Esophagus squamous epithelium (tissue), 5 donors: ENCODE measurements at regions not wholly inside any gene's neighbourhood (a gene's known extent, or its start where the extent isn't known, plus 50 kb on each side); places are given as distances from the start of the nearest gene placed in this dataset.
"Not testable (repeated sequence)": the region's sequence is repeated elsewhere in the genome, so short reads cannot be mapped to it uniquely, and the experiment has no call there.

ENCODE experiments used
- DNase-seq: peaks from one replicate; lab custom pipeline; 2025; lab: John Stamatoyannopoulos, UW
- H3K27ac ChIP-seq, 4 donors: fragments of 200-600 bp; sonication (generic); one replicate each; pipeline ENCODE4 v1.5.1; 2016 to 2019; ENCODE audit warnings: mild to moderate bottlenecking in 1 of 4
- H3K27me3 ChIP-seq, 4 donors: fragments of 200-600 bp; sonication (generic); 1 replicate in 3 of 4; 2 replicates in 1 of 4; pipeline versions ENCODE4 v1.5.1 to v1.6.0; 2017 to 2021; ENCODE audit warnings: antibody characterized with exemption in 1 of 4
- H3K36me3 ChIP-seq, 3 donors: fragments of 200-600 bp; sonication (generic); one replicate each; pipeline ENCODE4 v1.5.1; 2016 to 2019
- H3K4me1 ChIP-seq, 3 donors: fragments of 200-600 bp; sonication (generic); one replicate each; pipeline ENCODE4 v1.5.1; 2017 to 2019
- H3K4me3 ChIP-seq, 4 donors: fragments of 200-600 bp; sonication (generic); 1 replicate in 3 of 4; 2 replicates in 1 of 4; pipeline ENCODE4 v1.5.1; 2016 to 2019; ENCODE audit warnings: mild to moderate bottlenecking in 2 of 4, moderate library complexity in 1 of 4
- H3K9me3 ChIP-seq, 3 donors: fragments of 200-600 bp; sonication (generic); one replicate each; pipeline ENCODE4 v1.5.1; 2016 to 2019
- CTCF ChIP-seq, 6 experiments: fragments of 450-650 bp in 4 of 6; fragments of 200-600 bp in 2 of 6; sonication (generic) in 2 of 6; IDR thresholded peaks; one replicate each; pipeline ENCODE4 v1.5.1; 2016 to 2019; ENCODE audit warnings: antibody characterized with exemption in 6 of 6, mild to moderate bottlenecking in 4 of 6, moderate library complexity in 4 of 6
- POLR2A ChIP-seq, 4 donors: fragments of 450-650 bp; IDR thresholded peaks; one replicate each; pipeline ENCODE4 v1.6.1; 2017; ENCODE audit warnings: antibody characterized with exemption in 4 of 4, mild to moderate bottlenecking in 4 of 4, moderate library complexity in 3 of 4
- WGBS, 2 donors: methylation state at CpG; one replicate each; pipeline ENCODE4 v1.1.5; 2018; 5-methylcytosine and 5-hydroxymethylcytosine counted together
- intact Hi-C: fragments of 100-400 bp; cut with DNase I; formaldehyde crosslinking; loops from one replicate; pipeline ENCODE4 v1.15.0; 2022
- donor health status: DM: yes; HTN: yes; CAD: no.

DNA sequence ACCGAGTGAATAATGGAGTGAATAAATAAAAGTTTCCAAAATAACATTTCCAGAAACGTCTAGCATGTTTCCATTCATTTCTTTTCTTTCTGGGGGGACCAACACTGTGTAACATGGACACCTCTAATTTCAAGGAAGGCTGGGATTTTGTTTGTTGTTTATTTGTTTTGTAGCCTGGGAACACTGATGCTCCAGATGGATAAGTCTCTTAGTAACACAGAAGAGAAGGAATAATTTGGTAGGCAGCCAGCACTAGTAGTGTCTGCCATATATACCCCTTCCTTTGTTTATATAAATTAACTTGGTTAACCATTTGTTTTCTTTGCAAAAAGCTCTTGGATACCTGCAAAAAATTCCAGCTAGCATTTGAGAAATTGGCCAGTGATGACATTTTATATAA, 411.4 kb upstream of the DEPDC1 start:
- Histone ChIP-seq H3K9me3 (peaks cover 0 to 6% (median 0%) of the 10 kb centered on the region in 3 donors), H3K4me3 (no peak overlapping the region), H3K36me3 (no peaks in the 10 kb centered on the region), H3K27me3 (no peaks in the 10 kb centered on the region), H3K27ac (no peak overlapping the region), H3K4me1 (no peaks in the 10 kb centered on the region)
- no peak for DNase-seq
- WGBS, 2 donors = 34 to 50% methylated on average over 2 of the region's 2 CpGs
- no peak for TF ChIP-seq POLR2A (IDR thresholded peaks at IDR 0.05)
- TF ChIP-seq CTCF (IDR thresholded peaks at IDR 0.05) = no peak
- intact Hi-C loops = no loop called here

DNA sequence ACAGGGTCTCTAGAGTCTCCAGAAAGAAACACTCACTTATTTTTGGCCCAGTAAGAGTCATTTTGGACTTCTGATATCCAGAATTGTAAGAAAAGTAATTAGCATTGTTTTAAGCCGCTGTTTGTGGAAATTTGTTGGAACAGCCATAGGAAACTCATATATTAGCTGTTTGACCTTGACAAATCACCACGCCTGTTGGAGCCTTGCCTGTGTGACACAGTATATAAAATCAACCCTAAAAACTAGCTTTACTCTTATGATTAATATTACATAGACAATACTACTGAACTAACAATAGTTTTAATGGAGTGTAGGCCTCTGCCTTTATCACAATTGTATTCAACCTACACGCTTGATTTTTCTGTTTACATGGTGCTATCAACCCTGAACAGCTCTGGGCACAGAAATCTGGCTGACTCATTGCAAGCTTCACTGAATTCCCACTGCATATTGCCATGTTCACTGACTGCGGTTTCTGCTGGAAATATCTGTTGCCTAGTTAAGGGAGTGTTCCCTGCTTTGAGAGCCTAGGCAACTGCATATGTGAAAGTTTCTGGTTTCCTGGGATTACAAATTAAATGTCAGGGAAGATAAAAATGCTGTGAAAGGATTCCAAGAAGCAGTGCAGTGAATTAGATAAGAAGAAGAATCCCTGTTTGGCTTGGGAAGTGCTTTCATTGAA, 419.5 kb upstream of the DEPDC1 start:
- Histone ChIP-seq H3K9me3 (no peaks in the 10 kb centered on the region), H3K27ac (peak overlapping the region; percentile 17 to 60 (median 48)), H3K27me3 (no peaks in the 10 kb centered on the region), H3K36me3 (no peaks in the 10 kb centered on the region), H3K4me3 (no peak overlapping the region), H3K4me1 (peaks cover 5 to 41% (median 15%) of the 10 kb centered on the region in 3 donors)
- 18 to 25% methylated on average over 4 of the region's 4 CpGs for WGBS, 2 donors
- TF ChIP-seq POLR2A (IDR thresholded peaks at IDR 0.05) (no peak), CTCF (IDR thresholded peaks at IDR 0.05) (no peak)
- DNase-seq = no peak
- intact Hi-C loops = no loop called here

GRCh38 chr1:68917456-68917855, 420.6 kb upstream of the DEPDC1 start:
- no peaks in the 10 kb centered on the region for H3K36me3 ChIP-seq
- TF ChIP-seq POLR2A (IDR thresholded peaks at IDR 0.05) (no peak), CTCF (IDR thresholded peaks at IDR 0.05) (no peak)
- H3K9me3 ChIP-seq = no peaks in the 10 kb centered on the region
- H3K27ac ChIP-seq = peak overlapping the region in 1 of 4 donors; percentile 57
- no peaks in the 10 kb centered on the region for H3K27me3 ChIP-seq
- no peak overlapping the region for H3K4me3 ChIP-seq
- intact Hi-C loops = no loop called here
- DNase-seq = no peak
- H3K4me1 ChIP-seq = peaks cover 5 to 49% (median 15%) of the 10 kb centered on the region in 3 donors
- 43 to 49% methylated on average over 5 of the region's 5 CpGs for WGBS, 2 donors

GRCh38 chr1:68918563-68918962, 421.7 kb upstream of the DEPDC1 start:
- Histone ChIP-seq H3K27ac (no peak overlapping the region), H3K27me3 (no peaks in the 10 kb centered on the region), H3K4me3 (no peak overlapping the region), H3K4me1 (peaks cover 5 to 49% (median 15%) of the 10 kb centered on the region in 3 donors), H3K9me3 (no peaks in the 10 kb centered on the region), H3K36me3 (no peaks in the 10 kb centered on the region)
- 67 to 86% methylated on average over 1 of the region's 1 CpG for WGBS, 2 donors
- intact Hi-C loops = no loop called here
- no peak for TF ChIP-seq POLR2A (IDR thresholded peaks at IDR 0.05)
- no peak for TF ChIP-seq CTCF (IDR thresholded peaks at IDR 0.05)
- no peak for DNase-seq

DNA sequence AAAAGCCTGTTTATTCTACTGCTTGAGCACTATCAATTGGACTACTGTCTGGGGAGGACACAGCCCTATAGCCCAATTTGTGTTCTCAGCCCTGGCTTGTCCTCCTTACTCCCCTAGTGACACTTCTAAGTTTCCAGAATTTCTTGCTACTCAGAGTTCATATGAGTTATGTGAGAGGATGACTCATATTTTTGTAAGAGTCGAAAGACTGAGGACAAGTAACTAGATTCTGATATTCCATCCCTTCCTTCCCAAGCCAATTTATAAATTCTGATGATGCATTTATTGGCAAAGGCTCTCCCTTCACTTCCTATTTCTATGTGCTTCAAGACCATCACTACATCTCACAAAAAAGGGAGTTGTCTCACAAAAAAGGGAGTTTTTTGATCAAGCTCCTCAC, 422.2 kb upstream of the DEPDC1 start:
- H3K27ac ChIP-seq = no peak overlapping the region
- intact Hi-C loops = no loop called here
- TF ChIP-seq POLR2A (IDR thresholded peaks at IDR 0.05) (no peak), CTCF (IDR thresholded peaks at IDR 0.05) (no peak)
- H3K4me1 ChIP-seq = peaks cover 5 to 49% (median 15%) of the 10 kb centered on the region in 3 donors
- H3K27me3 ChIP-seq = no peaks in the 10 kb centered on the region
- 27 to 44% methylated on average over 1 of the region's 1 CpG for WGBS, 2 donors
- H3K4me3 ChIP-seq = no peak overlapping the region
- DNase-seq = no peak
- H3K36me3 ChIP-seq = no peaks in the 10 kb centered on the region
- H3K9me3 ChIP-seq = no peaks in the 10 kb centered on the region

DNA sequence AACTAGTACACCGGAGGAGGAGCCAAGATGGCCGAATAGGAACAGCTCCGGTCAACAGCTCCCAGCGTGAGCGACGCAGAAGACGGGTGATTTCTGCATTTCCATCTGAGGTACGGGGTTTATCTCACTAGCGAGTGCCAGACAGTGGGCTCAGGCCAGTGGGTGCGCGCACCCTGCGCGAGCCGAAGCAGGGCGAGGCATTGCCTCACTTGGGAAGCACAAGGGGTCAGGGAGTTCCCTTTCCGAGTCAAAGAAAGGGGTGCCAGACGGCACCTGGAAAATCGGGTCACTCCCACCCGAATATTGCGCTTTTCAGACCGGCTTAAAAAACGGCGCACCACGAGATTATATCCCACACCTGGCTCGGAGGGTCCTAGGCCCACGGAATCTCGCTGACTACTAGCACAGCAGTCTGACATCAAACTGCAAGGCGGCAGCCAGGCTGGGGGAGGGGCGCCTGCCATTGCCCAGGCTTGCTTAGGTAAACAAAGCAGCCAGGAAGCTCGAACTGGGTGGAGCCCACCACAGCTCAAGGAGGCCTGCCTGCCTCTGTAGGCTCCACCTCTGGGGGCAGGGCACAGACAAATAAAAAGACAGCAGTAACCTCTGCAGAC, 426.7 kb upstream of the DEPDC1 start:
- DNase-seq, H3K4me3 ChIP-seq, intact Hi-C loops, H3K27me3 ChIP-seq, H3K36me3 ChIP-seq, H3K9me3 ChIP-seq, H3K27ac ChIP-seq: not testable (repeated sequence)
- WGBS, 2 donors = 86 to 90% methylated on average over 9 to 19 of the region's 30 CpGs
- peaks cover 0 to 16% (median 0%) of the 10 kb centered on the region in 3 donors for H3K4me1 ChIP-seq
